Nephron progenitor cell (in vitro differentiated cells): ENCODE measurements at regions not wholly inside any gene's neighbourhood (a gene's known extent, or its start where the extent isn't known, plus 50 kb on each side); places are given as distances from the start of the nearest gene placed in this dataset.

Source experiments
- DNase-seq: peaks from one replicate; pipeline ENCODE4 v3.0.0; 2021
- H3K27ac Mint-ChIP-seq: 2 replicates; pipeline ENCODE4 v1.8.0; 2021; ENCODE audit warnings: mild to moderate bottlenecking, moderate library complexity, mixed read lengths
- H3K27me3 Mint-ChIP-seq: 2 replicates; pipeline ENCODE4 v1.8.0; 2021; ENCODE audit warnings: mild to moderate bottlenecking, low read depth, mixed read lengths; ENCODE audit not compliant: poor library complexity
- H3K36me3 Mint-ChIP-seq: 2 replicates; pipeline ENCODE4 v1.8.0; 2021; ENCODE audit warnings: low read depth, mixed read lengths
- H3K4me1 Mint-ChIP-seq: 2 replicates; pipeline ENCODE4 v1.8.0; 2021; ENCODE audit warnings: mixed read lengths
- H3K4me3 Mint-ChIP-seq: 2 replicates; pipeline ENCODE4 v1.8.0; 2021; ENCODE audit warnings: mild to moderate bottlenecking, moderate library complexity, mixed read lengths
- H3K9me3 Mint-ChIP-seq: 2 replicates; pipeline ENCODE4 v1.8.0; 2021; ENCODE audit warnings: mild to moderate bottlenecking, moderate library complexity, mixed read lengths
- TF ChIP-seq, protein P1 (sequence below): fragments of 200-600 bp; sonication (generic); IDR thresholded peaks from 2 replicates; pipeline ENCODE4 v1.5.0; 2021; ENCODE audit warnings: antibody characterized with exemption

DNA sequence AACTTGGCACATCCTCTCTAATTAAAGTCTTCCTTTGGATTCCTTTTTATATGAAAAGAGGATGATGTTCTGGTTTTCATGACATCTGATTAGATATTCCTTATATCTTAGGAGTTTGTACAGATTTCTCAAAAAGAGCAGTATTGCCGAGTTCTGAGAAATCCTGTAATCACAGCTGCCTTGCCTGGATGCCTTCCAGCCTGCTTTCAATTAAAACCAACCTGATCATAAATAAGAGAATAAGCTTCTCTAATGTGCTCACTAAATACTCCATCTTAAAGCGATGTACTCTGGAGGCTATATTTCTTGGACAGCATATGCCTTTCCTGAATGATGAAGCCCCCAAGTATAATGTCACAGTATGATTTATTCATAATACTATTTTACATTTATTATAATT, 1203.8 kb upstream of the PIK3C3 start:
- Mint-ChIP-seq H3K27me3 (peaks cover 4% of the 10 kb centered on the region), H3K36me3 (no peaks in the 10 kb centered on the region), H3K4me3 (no peak overlapping the region), H3K4me1 (no peaks in the 10 kb centered on the region), H3K27ac (no peak overlapping the region), H3K9me3 (no peaks in the 10 kb centered on the region)
- no peak for DNase-seq
- TF ChIP-seq, protein P1, sequence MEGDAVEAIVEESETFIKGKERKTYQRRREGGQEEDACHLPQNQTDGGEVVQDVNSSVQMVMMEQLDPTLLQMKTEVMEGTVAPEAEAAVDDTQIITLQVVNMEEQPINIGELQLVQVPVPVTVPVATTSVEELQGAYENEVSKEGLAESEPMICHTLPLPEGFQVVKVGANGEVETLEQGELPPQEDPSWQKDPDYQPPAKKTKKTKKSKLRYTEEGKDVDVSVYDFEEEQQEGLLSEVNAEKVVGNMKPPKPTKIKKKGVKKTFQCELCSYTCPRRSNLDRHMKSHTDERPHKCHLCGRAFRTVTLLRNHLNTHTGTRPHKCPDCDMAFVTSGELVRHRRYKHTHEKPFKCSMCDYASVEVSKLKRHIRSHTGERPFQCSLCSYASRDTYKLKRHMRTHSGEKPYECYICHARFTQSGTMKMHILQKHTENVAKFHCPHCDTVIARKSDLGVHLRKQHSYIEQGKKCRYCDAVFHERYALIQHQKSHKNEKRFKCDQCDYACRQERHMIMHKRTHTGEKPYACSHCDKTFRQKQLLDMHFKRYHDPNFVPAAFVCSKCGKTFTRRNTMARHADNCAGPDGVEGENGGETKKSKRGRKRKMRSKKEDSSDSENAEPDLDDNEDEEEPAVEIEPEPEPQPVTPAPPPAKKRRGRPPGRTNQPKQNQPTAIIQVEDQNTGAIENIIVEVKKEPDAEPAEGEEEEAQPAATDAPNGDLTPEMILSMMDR: no peak

DNA sequence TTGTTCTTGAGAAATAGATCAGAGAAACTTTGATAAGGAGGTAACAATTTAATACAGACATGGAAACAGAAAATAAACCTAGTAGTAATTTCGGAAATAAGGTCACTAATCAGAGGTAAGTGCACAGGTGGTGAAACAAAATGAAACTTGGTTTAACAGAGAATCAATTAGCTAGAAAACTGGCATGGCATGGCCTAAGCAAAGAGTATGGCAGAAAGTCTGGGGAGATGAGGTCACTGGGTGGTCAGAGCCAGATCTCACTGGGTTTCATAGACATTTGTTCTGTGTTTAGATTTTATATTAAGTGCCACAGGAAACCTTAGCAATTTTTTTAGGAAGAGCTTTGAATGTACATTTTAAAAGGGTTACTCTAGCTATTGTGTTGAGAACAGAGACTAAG, 1216.0 kb upstream of the PIK3C3 start:
- Mint-ChIP-seq H3K27ac (no peak overlapping the region), H3K36me3 (no peaks in the 10 kb centered on the region), H3K9me3 (no peaks in the 10 kb centered on the region), H3K27me3 (peaks cover 9% of the 10 kb centered on the region), H3K4me3 (no peak overlapping the region), H3K4me1 (peaks cover 18% of the 10 kb centered on the region)
- DNase-seq: no peak
- TF ChIP-seq, protein P1: no peak

DNA sequence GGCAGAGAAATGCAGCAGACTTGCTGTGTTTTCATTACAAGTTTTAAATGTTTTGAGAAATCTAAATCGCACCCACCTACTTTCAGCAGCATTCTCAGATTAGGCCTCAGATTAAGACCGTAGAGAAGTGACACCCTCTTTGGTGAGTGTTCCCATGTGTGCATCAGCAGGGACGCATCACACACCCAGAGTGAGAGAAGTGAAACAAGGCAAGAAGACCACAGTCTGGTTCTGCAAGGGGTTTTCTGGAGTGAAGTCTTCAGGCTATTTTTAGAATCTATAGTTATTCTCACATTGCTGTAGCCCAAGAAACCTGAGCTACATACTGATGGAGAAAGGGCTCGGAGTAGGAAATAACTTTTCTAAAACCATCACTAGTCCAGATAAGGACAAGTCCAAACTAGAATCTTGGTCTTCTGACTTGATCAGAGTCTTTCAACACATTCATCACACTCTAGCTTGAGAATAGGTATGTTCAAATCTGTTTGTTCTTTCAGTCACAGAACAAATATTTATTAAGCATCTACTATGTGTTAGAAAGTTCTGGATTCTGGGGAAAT, 1216.6 kb upstream of the PIK3C3 start:
- peaks cover 18% of the 10 kb centered on the region for H3K4me1 Mint-ChIP-seq
- no peaks in the 10 kb centered on the region for H3K9me3 Mint-ChIP-seq
- no peaks in the 10 kb centered on the region for H3K36me3 Mint-ChIP-seq
- TF ChIP-seq, protein P1: no peak
- H3K4me3 Mint-ChIP-seq: no peak overlapping the region
- H3K27ac Mint-ChIP-seq: no peak overlapping the region
- peaks cover 6% of the 10 kb centered on the region for H3K27me3 Mint-ChIP-seq
- DNase-seq: no peak

DNA sequence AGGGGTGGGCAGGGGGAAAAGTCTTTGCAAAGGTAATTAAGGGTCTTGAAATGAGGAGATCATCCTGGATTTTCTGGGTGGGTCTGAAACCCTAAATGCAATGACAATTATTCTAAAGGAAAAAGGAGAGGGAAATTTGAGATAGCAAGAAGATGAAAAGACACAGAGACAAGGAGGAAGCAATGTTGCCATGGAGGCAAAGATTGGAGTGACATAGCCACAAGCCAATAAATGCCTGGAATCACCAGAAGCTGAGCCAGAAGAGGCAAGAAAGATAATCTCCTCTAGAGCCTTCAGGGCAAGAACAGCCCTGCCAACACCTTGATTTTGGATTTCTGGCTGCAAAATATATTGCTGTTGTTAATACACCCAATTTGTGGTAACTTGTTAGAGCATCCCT, 1246.3 kb upstream of the PIK3C3 start:
- Mint-ChIP-seq H3K27ac (no peak overlapping the region), H3K36me3 (no peaks in the 10 kb centered on the region), H3K4me1 (no peaks in the 10 kb centered on the region), H3K4me3 (no peak overlapping the region), H3K27me3 (no peaks in the 10 kb centered on the region), H3K9me3 (no peaks in the 10 kb centered on the region)
- TF ChIP-seq, protein P1: no peak
- DNase-seq: no peak

DNA sequence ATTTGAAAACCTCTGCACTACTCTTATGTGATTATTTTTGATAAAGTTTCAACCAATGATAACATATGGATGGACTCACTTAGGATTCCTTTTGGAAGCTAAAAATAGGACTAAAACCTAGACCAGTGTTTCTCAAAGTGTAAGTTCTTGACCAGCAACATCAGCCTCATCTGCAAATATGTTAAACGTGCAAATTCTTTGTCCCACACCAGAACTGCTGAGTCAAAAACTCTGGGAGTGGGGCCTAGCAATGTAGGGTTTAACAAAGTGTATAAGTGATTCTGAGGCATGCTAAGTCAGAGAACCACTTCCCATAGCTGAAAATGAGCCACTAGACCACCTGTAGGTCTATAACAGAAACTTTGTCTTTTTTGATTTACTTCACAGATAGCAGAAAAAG, 1247.2 kb upstream of the PIK3C3 start:
- Mint-ChIP-seq H3K27me3 (no peaks in the 10 kb centered on the region), H3K4me1 (no peaks in the 10 kb centered on the region), H3K36me3 (no peaks in the 10 kb centered on the region), H3K4me3 (no peak overlapping the region), H3K9me3 (no peaks in the 10 kb centered on the region), H3K27ac (no peak overlapping the region)
- DNase-seq: no peak
- TF ChIP-seq, protein P1: no peak

DNA sequence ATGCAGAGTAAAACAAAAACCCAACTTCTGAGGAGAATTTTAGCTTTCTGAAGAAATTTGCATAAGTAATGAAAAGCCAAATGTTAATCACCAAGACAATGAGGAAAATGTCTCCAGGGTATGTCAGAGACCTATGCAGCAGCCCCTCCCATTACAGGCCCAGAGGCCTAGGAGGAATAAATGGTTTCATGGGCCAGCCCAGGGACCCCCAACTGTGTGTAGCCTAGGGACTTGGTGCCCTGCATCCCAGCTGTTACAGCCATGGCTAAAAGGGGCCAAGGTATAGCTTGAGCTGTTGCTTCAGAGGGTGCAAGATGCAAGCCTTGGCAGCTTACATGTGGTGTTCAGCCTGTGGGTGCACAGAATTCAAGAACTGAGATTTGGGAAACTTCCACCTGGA, 1256.9 kb upstream of the PIK3C3 start:
- Mint-ChIP-seq H3K36me3 (peaks cover 7% of the 10 kb centered on the region), H3K4me1 (no peaks in the 10 kb centered on the region), H3K27ac (no peak overlapping the region), H3K4me3 (no peak overlapping the region), H3K9me3 (peaks cover 48% of the 10 kb centered on the region), H3K27me3 (peaks cover 5% of the 10 kb centered on the region)
- TF ChIP-seq, protein P1: no peak
- DNase-seq: no peak
